ENCODE measurements at regions not wholly inside any gene's neighbourhood (a gene's known extent, or its start where the extent isn't known, plus 50 kb on each side); places are given as distances from the start of the nearest gene placed in this dataset.

GRCh38 chr6:43886717-43887339, 116.8 kb downstream of the VEGFA start (continued):
- no peak for TF ChIP-seq ZNF687 (IDR thresholded peaks at IDR 0.05)
- TF ChIP-seq PKNOX1 (IDR thresholded peaks at IDR 0.05) = no peak
- TF ChIP-seq REST (IDR thresholded peaks at IDR 0.05; ENCODE audit: low read depth, low read length) = no peak
- no peak for TF ChIP-seq HDAC2 (IDR thresholded peaks at IDR 0.05)
- TF ChIP-seq RAD51 (IDR thresholded peaks at IDR 0.05) = no peak
- TF ChIP-seq NRF1 (conservative IDR thresholded peaks at IDR 0.05; ENCODE audit: low read depth, low read length) = no peak
- TF ChIP-seq RCOR1 (conservative IDR thresholded peaks at IDR 0.05; ENCODE audit: low read depth, low read length) = no peak
- no peak for TF ChIP-seq SIX5 (IDR thresholded peaks at IDR 0.05; ENCODE audit: low read depth, low read length, severe bottlenecking)
- no peak for TF ChIP-seq WRNIP1 (IDR thresholded peaks at IDR 0.05; ENCODE audit: borderline replicate concordance, low read depth, low read length)
- TF ChIP-seq, protein P1, sequence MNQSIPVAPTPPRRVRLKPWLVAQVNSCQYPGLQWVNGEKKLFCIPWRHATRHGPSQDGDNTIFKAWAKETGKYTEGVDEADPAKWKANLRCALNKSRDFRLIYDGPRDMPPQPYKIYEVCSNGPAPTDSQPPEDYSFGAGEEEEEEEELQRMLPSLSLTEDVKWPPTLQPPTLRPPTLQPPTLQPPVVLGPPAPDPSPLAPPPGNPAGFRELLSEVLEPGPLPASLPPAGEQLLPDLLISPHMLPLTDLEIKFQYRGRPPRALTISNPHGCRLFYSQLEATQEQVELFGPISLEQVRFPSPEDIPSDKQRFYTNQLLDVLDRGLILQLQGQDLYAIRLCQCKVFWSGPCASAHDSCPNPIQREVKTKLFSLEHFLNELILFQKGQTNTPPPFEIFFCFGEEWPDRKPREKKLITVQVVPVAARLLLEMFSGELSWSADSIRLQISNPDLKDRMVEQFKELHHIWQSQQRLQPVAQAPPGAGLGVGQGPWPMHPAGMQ (IDR thresholded peaks at IDR 0.05; ENCODE audit: borderline replicate concordance) = no peak
- TF ChIP-seq SMAD5 (IDR thresholded peaks at IDR 0.05; ENCODE audit: low read depth) = no peak
- no peak for TF ChIP-seq NR2F1 (conservative IDR thresholded peaks at IDR 0.05)
